ENCODE measurements at regions not wholly inside any gene's neighbourhood (a gene's known extent, or its start where the extent isn't known, plus 50 kb on each side); places are given as distances from the start of the nearest gene placed in this dataset.

DNA sequence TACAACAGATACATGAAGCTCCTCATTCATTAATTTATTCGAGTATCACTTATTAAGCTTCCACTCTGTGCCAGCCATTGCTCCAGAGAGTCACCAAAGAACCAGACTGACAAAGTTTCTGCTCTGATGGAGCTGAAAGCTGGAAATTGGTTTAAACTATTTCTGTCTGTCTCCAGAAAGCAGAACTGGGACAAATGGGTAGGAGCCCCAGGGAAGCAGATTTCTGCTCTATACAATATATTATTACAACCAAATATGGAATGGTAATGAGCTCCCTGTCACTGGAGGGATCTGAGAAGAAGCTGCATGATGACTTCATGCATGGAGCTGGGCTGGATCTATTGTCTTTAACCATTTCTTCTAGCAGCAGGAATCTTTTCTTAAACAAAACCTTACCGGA is 165.4 kb upstream of the ADO start:
- Mint-ChIP-seq H3K27ac (no peak overlapping the region), H3K4me3 (no peak overlapping the region), H3K36me3 (no peaks in the 10 kb centered on the region), H3K9me3 (no peaks in the 10 kb centered on the region), H3K27me3 (no peaks in the 10 kb centered on the region), H3K4me1 (ENCODE audit: low read depth in 2 of 2) (peaks cover 8 to 29% of the 10 kb centered on the region in 2 donors)
- ATAC-seq = no peak
- no peak for DNase-seq (ENCODE audit: low spot score)

DNA sequence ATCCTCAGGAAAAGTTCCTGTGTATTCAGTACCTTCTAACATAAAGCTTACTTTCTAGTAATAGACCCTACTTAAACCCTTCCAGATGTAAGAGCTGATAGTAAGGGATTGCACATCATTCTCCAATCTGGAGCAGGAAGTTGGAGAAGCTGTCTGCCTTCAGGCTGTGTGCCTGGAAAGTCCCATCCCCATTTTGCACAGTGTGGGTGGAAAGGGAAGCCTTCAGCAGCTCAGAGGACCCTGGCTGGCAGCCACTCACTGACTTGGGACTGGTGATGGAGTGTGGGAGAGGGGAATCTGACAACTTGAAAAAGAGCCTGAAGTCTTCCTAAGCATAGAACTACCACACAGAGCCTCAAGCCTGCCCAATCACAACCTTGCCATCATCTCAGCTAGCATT is 164.1 kb upstream of the ADO start:
- no peaks in the 10 kb centered on the region for H3K36me3 Mint-ChIP-seq
- DNase-seq (ENCODE audit: low spot score) = no peak
- no peak overlapping the region for H3K4me3 Mint-ChIP-seq
- no peaks in the 10 kb centered on the region for H3K9me3 Mint-ChIP-seq
- no peak for ATAC-seq
- H3K27ac Mint-ChIP-seq = peak overlapping the region in 1 of 2 donors; percentile 63
- no peaks in the 10 kb centered on the region for H3K27me3 Mint-ChIP-seq
- peaks cover 8 to 20% of the 10 kb centered on the region in 2 donors for H3K4me1 Mint-ChIP-seq (ENCODE audit: low read depth in 2 of 2)

DNA sequence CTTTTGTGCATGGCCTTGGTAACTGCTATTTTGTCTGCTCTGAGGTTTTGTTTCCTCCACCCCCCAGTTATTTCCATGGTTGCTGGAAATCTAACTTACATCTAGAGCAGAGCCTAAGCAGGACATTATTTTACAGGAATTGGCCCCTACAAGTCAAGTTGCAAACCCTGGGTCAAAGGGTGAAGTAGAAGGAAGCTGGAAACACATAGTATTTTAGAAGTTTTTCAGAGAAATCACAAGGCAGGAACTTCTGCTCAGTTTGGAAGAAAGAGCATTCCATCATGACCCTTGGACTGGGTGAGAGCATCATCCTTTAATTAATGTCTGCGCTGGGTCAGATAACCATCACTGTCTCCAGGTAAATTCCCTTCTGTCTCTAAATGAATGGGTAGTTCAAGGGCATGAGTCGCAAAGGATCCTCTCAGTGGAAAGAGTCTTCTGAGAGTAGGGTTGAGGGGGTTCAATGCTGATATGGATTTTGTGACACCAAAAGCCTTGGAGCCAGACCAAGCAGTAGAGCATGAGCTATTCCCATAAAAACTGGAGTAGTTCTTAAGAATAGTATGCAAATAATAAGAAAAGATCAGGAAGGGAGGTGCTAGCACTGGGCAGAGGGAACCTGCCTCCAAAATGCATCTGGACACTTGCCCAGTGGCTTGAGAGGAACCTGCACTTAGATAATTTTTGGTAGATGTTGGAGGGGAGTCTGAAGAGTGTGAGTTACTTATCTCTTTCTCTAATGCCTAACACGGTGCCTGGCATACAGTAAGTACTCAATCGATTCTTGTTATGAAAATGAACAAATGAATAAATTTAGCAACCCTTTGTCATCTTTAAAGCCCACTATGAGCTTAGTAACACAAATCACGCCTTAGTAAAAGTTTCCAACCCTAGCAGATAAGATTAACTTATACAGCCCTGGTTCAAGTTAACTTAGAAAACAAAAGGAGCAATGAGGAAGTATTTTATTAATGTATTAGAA is 160.6 kb upstream of the ADO start:
- Mint-ChIP-seq H3K4me3 (no peak overlapping the region), H3K9me3 (no peaks in the 10 kb centered on the region), H3K27me3 (no peaks in the 10 kb centered on the region), H3K27ac (peak overlapping the region in 1 of 2 donors; percentile 73), H3K36me3 (no peaks in the 10 kb centered on the region), H3K4me1 (ENCODE audit: low read depth in 2 of 2) (peaks cover 25 to 32% of the 10 kb centered on the region in 2 donors)
- ATAC-seq (no peak), DNase-seq (ENCODE audit: low spot score) (no peak)

DNA sequence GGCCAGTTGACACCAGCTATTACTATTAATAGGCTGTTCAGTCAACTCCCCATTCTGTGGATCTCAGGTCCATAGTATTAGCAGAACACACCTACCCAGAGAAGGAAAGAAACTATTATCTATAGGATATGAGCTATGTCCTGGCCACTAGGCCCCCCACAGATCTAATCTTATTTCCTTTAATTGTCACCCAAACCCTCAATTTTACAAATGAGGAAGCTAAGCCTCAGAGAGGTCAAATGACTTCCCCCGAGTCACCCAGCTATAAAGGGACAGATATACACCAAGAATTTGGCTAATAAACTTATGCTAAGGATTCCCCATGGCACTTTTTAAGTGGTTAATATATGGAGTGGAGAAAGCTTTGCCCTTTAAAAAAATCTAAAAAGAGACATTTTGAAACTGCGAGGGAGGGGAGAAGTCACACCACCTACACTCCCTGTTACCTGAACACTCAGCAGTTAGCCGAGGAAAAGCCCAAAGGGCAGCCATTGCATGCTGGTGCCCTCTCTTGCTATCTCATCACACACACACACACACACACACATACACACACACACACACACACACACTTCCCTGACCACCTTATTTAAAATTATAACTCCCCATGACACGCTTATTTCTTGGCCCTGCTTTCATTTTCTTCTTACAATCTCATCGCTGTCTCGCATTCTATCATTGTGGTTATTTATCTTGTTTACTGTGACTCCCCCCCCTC is 157.0 kb upstream of the ADO start:
- H3K36me3 Mint-ChIP-seq = no peaks in the 10 kb centered on the region
- no peaks in the 10 kb centered on the region for H3K9me3 Mint-ChIP-seq
- DNase-seq (ENCODE audit: low spot score) (no peak), ATAC-seq (peak; percentile 41 to 50)
- H3K4me1 Mint-ChIP-seq (ENCODE audit: low read depth in 2 of 2) = peaks cover 24 to 26% of the 10 kb centered on the region in 2 donors
- H3K4me3 Mint-ChIP-seq = peak overlapping the region; percentile 51
- no peaks in the 10 kb centered on the region for H3K27me3 Mint-ChIP-seq
- H3K27ac Mint-ChIP-seq = peak overlapping the region in 1 of 2 donors; percentile 57

DNA sequence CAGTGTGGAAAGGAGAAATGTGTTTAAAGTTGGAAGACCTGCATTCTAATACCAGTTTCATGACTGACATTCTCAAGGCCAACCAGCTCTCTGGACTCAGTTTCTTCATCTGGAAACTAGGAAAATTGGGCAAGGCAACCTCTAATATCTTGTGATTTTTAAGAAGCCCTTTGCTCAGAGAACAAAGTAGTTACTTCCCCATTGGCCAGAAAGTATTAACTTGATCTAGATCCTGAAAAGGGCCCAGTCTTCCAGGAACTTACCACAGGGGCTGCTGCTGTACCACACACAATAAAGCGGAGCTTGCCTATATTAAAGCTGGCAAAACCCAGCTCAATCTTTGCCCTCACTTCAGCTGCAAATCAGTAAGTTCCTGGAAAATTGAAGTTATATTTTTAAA is 155.6 kb upstream of the ADO start:
- Mint-ChIP-seq H3K36me3 (no peaks in the 10 kb centered on the region), H3K27me3 (no peaks in the 10 kb centered on the region), H3K9me3 (no peaks in the 10 kb centered on the region), H3K4me1 (ENCODE audit: low read depth in 2 of 2) (peaks cover 20 to 21% of the 10 kb centered on the region in 2 donors), H3K27ac (peak overlapping the region in 1 of 2 donors; percentile 49), H3K4me3 (peak overlapping the region; percentile 44)
- ATAC-seq (no peak), DNase-seq (ENCODE audit: low spot score) (no peak)

DNA sequence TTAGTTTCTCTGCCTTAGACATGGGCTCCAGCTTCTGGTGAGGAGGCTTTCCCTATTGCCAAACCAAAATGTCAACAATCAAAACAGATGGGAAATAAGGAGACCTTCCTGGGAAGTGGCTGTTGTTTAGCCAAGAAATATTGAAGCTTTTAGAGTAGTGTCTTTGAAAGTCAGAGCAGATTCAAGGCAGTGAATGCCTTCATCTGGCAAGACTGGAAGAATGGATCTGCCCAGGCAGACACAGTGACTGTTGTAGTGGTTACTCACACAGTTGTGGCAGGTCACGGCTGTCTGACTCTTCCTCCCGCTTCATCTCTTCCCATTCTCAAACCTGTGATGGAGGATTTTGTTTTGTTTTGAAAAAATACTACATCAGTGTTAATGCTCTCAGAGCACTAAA is 154.1 kb upstream of the ADO start:
- Mint-ChIP-seq H3K36me3 (no peaks in the 10 kb centered on the region), H3K4me1 (ENCODE audit: low read depth in 2 of 2) (peaks cover 18 to 19% of the 10 kb centered on the region in 2 donors), H3K27ac (peak overlapping the region in 1 of 2 donors; percentile 22), H3K9me3 (no peaks in the 10 kb centered on the region), H3K27me3 (no peaks in the 10 kb centered on the region), H3K4me3 (no peak overlapping the region)
- DNase-seq (ENCODE audit: low spot score) (no peak), ATAC-seq (no peak)

DNA sequence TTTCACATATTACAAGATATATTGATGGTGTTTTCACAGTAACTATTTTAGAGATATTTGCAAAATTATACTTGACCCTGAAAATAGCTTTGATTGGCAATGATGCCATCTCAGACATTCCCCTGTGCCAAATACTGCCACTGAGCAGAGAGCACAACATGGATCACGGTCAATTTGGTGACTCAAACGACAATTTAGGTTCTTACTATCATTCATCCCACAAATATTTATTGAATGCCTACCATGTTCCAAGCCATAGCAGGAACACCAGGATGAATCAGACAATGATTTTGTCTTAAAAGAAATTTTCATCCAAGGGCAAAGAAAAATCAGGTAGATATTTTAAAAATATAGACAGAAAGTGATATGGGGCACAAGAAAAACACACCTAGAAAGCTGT is 153.2 kb upstream of the ADO start:
- ATAC-seq = no peak
- Mint-ChIP-seq H3K4me1 (ENCODE audit: low read depth in 2 of 2) (peaks cover 18 to 21% of the 10 kb centered on the region in 2 donors), H3K36me3 (no peaks in the 10 kb centered on the region)

DNA sequence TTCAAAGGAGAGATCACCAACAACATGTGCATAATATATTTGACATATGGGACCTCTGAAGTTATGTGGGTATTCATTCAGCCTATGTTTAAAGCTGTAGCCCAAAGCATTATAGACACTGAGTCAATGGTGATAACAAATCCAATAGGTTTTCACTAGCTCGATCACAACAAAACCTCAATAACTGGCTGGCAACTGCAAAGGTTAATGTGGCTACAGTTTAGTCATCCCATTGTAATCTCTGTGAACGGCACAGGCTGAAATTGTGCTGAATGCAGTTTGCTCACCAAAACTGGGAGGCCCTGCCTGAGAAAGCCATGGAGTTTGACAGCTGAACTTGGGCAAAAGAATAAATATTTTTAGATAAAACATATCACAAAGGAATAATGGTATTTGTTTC is 152.4 kb upstream of the ADO start:
- Mint-ChIP-seq H3K27ac (no peak overlapping the region), H3K27me3 (no peaks in the 10 kb centered on the region), H3K4me1 (ENCODE audit: low read depth in 2 of 2) (peaks cover 16 to 21% of the 10 kb centered on the region in 2 donors), H3K4me3 (no peak overlapping the region), H3K9me3 (no peaks in the 10 kb centered on the region), H3K36me3 (no peaks in the 10 kb centered on the region)
- no peak for ATAC-seq
- no peak for DNase-seq (ENCODE audit: low spot score)

More for the DNA sequence above, 153.2 kb upstream of the ADO start:
- Mint-ChIP-seq H3K27ac (peak overlapping the region in 1 of 2 donors; percentile 22), H3K27me3 (no peaks in the 10 kb centered on the region), H3K9me3 (no peaks in the 10 kb centered on the region), H3K4me3 (no peak overlapping the region)
- no peak for DNase-seq (ENCODE audit: low spot score)

DNA sequence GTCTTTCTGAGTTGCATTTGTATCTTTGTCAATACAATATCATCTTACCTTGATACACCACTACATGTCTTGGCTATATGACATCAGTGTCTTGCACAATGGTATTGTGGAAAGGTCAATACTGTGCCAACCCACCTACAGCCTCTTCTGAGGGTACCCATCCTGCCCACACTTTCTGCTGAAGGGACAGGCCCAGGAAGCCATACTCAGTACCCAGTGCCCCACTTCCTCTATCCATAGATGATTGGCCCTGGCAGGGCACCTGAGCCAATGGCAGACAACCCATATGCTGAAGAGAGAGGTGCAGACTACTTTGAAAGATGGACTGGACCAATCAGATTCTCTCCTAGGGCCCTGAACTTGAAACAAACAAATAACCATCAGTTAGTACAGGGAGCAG is 152.0 kb upstream of the ADO start:
- ATAC-seq (no peak), DNase-seq (ENCODE audit: low spot score) (no peak)
- H3K27ac Mint-ChIP-seq = no peak overlapping the region
- H3K27me3 Mint-ChIP-seq = no peaks in the 10 kb centered on the region
- peaks cover 12 to 16% of the 10 kb centered on the region in 2 donors for H3K4me1 Mint-ChIP-seq (ENCODE audit: low read depth in 2 of 2)
- H3K9me3 Mint-ChIP-seq = no peaks in the 10 kb centered on the region
- H3K4me3 Mint-ChIP-seq = no peak overlapping the region
- no peaks in the 10 kb centered on the region for H3K36me3 Mint-ChIP-seq

DNA sequence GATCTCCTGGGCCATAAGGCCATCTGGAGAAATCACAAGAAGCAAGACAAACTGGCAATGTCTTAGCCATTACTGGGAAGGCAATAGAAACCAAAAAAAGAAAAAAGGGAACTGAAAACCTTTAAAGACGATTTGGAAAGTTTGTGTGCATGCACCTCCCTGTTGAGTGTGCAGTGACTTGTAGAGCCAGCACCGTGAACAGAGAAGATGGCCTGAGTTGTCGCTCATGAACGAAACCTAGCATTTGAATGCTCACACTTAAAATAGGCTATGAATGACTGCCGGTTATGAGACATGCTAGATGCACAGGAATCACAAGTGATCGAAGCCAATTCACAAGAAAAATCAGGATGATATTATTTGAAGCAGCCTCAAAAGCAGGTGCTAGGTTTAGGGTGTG is 151.3 kb upstream of the ADO start:
- H3K27ac Mint-ChIP-seq = no peak overlapping the region
- no peaks in the 10 kb centered on the region for H3K9me3 Mint-ChIP-seq
- no peak for ATAC-seq
- no peaks in the 10 kb centered on the region for H3K27me3 Mint-ChIP-seq
- H3K36me3 Mint-ChIP-seq = no peaks in the 10 kb centered on the region
- H3K4me3 Mint-ChIP-seq = no peak overlapping the region
- H3K4me1 Mint-ChIP-seq (ENCODE audit: low read depth in 2 of 2) = peaks cover 6 to 12% of the 10 kb centered on the region in 2 donors
- no peak for DNase-seq (ENCODE audit: low spot score)

DNA sequence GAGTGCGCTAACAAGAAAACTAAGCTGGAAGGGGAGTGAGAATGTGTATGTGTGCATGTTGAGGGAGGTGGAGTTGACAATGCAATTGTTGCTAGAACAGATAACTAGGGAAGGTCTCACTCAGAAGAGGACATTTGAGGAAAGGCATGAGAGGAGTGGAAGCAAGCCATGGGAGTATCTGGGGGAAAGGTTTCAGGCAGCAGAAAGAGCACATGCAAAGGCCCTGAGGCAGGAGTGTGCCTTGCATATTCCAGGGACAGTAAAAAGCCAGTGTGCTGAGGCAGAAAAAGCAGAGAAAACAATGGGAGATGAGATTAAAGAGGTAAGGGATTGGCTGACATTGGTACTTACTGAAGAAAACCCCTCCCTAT is 149.6 kb upstream of the ADO start:
- Mint-ChIP-seq H3K4me1 (ENCODE audit: low read depth in 2 of 2) (peaks cover 3 to 10% of the 10 kb centered on the region in 2 donors), H3K27ac (no peak overlapping the region), H3K27me3 (no peaks in the 10 kb centered on the region), H3K4me3 (no peak overlapping the region), H3K36me3 (no peaks in the 10 kb centered on the region), H3K9me3 (peaks cover 2% of the 10 kb centered on the region)
- DNase-seq (ENCODE audit: low spot score) (no peak), ATAC-seq (no peak)

DNA sequence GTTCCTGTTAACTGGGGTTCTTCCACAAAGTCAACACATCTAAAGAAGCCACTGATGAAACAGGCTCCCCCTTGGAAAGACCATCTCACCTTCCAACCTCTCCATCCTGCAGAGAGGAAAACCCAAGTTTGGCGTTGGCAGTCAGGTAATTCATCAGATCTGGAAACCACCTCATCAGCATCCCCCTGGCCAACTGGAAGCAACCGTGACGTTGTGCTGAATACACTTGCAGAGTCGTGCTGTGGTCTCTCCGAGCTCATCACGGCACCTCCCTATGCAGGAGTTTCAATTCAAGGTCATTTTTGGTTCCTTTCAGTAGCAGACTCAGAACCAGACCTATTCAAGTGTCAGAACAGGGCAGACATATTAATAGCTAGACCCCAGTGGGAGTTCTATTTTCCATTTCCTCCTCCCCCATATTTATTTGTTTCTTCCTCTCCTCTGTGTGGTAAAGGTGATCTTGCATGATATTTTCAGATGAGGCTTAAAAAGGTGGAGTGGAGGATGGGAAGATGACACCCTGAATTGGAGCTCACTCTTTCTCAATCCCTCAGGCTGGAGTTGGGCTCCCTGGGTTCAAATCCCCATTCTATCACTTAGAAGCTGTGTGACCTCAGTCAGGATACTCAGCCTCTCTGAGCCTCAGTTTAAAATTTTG is 149.1 kb upstream of the ADO start:
- Mint-ChIP-seq H3K27ac (no peak overlapping the region), H3K4me3 (no peak overlapping the region), H3K27me3 (no peaks in the 10 kb centered on the region), H3K36me3 (no peaks in the 10 kb centered on the region), H3K9me3 (peaks cover 3% of the 10 kb centered on the region), H3K4me1 (ENCODE audit: low read depth in 2 of 2) (peaks cover 5 to 12% of the 10 kb centered on the region in 2 donors)
- no peak for DNase-seq (ENCODE audit: low spot score)
- peak in 1 of 2 donors; percentile 41 for ATAC-seq

DNA sequence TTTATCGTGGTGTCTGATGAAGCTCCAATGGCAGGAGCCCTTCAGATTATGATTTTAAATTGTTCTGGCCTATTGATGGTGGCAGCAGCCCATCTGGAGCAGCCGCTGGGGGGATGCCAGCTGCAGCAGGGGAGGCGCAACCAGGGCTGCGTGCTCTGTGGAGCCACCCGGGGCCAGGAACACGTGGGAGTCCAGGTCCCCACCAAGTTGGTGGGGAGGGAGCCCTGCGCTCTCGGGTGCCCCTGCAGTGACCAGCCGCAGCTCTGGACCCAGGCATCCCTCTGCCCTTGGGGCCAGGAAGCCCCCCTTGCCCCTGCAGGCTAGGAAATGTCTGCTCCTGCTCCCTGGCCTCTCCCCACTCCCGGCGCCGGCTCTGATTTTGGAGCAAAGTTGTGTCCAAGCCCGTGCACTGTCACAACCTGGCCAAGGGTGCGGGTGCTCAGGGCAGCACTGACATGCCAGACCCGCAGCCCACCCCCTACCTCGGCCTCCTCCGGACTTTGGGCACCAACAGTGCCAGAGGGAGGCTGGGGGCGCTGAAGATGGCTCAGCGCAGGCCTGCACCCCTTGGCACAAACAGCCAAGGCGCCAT is 147.2 kb upstream of the ADO start:
- Mint-ChIP-seq H3K9me3 (peaks cover 3% of the 10 kb centered on the region), H3K4me1 (ENCODE audit: low read depth in 2 of 2) (peaks cover 12 to 20% of the 10 kb centered on the region in 2 donors), H3K27ac (peak overlapping the region in 1 of 2 donors; percentile 68), H3K36me3 (no peaks in the 10 kb centered on the region), H3K4me3 (no peak overlapping the region), H3K27me3 (no peaks in the 10 kb centered on the region)
- no peak for ATAC-seq
- DNase-seq (ENCODE audit: low spot score) = no peak
